GM11168 (cell line): ENCODE measurements at regions not wholly inside any gene's neighbourhood (a gene's known extent, or its start where the extent isn't known, plus 50 kb on each side); places are given as distances from the start of the nearest gene placed in this dataset.
"Not testable (repeated sequence)": the region's sequence is repeated elsewhere in the genome, so short reads cannot be mapped to it uniquely, and the experiment has no call there.

Source experiments
- in situ Hi-C: fragments of 300-500 bp; cut with MboI; formaldehyde crosslinking; loops from one replicate; pipeline ENCODE4 v1.12.0; 2022; ENCODE audit warnings: low sequenced_read_pairs; ENCODE audit not compliant: unreplicated experiment

DNA sequence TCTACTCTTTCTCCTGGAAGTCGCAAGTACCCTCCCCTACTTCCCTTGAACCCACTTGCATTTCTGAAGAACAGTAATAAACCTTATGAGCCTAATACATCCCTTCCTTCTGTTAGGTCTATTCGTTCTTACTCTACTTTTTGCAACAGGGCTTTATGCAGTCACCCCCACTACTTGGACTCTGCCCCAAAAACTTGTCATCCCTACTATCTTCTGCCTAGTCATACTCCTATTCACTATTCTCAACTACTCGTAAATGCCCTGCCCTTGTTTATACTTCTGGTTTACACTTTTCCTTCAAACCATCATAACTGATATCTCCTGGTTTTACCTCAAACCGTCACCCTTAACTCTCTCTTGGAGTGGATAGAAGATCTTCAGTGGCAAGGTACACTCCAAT is 55.2 kb upstream of the SLIT2 start:
- in situ Hi-C loops = no loop called here

DNA sequence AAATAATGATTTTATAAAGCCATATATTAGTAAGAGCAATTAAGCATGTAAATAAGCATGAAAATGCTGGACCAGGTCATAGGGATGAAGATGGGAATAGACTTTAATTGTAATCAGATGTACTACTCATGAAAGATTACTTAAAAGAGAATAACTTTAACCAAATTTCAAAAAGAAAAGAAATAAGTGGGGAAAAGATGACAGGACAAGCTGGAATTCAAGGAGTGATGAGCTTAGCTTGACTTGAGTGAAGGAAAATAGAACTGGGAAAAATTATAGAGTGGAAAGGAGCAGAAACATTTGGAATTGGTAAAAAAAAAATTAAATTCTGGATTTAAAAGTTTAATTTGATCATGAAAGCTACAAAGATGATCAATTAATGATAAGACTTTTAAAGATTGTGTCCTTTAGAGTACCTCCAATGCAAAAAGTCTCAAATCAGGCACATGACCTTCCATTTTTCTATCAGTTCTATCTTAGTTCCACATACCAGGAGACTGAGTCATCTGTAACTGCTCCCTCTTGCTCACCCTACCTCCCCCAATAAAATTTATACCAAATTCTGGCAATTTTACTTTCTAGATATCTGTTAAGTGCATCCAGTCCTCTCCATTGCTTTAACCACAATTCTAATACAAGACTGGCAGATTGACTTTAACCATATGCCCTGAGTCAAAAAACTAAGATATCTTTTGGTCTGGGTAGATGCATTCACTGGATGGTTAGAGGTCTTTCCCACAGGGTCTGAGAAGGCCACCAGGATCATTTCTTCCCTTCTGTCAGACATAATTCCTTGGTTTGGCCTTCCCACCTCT is 56.4 kb upstream of the SLIT2 start:
- in situ Hi-C loops = no loop called here

DNA sequence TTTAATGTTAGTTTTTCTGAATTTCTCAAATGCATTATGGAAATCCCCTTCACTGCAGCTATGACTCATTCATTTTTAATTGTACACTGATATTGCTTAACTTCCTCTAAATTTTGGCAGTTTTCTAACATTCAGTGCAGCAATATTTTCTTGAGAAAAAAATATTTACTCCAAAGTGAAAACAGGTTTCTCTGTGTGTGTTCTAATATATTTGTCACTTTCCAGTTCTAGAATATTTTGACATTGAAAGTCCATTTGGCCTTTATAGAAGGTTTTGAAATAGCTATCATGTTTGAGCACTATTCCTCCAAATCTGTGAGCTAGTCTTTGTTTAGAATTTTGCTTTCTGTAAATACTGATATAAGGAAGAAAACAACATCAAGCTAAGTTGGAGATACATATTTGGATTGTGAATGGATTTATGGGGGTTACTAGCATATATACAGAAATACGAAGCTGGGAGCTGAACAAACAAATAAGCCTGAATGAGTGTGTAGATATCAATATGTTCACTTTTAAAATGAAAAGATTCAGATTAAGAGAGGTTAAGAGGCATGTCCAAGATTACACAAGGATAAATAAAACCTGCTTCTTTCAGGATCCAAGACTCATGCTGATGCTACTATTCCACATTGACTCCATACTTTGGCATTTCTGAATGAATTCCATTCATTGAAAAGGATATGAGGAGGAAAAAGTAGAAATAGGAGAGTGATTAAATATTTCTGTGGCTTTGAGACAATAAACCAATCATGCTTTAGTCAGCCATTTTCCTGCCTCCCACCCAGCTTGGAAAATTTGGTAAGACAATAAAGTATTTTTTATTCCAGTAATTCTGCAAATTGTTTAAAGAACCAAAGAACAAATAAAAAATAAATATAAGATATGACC is 57.3 kb upstream of the SLIT2 start:
- in situ Hi-C loops = no loop called here

DNA sequence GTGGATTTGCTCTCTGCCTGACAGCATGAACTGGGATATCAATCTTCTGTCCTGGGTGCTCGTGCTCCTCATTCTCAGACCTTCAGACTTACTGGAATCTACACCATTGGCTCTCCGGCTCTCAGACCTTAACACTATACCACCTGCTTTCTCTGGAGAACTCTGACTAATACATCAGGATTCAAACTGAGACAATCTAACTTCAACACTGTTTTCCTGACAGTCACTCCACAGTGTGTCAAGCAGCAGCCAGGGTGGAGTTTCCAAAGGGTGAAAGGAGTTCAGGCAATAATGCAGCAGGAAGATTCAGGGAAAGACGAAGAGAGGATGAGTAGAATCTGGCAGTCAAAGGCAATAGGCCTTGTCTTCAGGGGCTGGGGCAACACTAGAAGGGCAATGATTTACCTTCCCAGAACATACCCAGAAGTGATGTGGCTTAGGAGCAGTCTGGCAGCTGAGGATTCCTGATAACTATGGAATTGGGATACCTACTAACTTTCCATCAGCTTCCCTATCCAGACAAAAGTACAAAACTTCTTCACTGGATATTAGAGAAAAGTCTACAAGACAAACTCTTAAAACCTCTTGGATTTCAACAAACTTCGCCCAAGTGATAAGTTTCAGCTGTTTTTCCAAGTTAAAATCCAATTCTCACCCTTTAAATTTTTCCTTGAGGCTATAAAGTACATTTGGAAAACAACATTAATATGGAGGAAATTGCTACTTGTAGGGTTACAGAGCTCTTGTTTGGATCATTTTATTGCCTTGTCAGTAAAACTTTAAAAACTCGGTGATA is 58.4 kb upstream of the SLIT2 start:
- in situ Hi-C loops = no loop called here

DNA sequence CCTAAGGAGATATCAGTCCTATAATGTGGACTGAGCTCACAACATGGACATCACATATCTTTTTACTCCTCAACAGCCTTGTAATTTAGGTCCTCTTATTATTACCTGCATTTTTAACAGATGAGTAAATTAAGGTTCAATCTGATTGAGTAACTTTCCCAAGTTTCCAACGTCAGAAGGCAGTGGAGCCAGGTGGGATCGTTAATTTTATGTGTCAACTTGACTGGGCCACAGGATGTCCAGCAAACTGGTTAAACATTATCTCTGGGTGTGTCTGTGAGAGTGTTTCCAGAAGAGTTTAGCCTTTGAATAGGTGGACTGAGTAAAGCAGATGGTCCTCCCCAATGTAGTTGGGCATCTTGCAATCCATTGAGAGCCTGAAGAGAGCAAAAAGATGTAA is 59.0 kb upstream of the SLIT2 start:
- in situ Hi-C loops = no loop called here

DNA sequence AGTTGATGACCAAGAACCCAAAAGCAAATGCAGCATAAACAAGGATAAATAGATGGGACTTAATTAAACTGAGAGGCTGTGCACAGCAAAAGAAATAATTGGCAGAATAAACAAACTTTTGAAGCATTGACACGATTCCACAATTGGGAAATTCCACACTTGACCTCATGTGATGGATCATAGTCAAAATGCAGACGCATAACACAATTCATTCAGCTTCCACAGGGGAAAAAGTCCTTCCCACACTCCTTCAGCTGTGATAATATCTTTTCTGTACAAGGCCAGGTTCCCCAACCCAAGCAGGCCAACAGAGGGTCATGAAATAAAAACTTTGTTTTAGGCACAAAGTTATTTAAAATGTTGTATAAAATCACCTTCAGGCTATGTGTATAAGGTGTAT is 66.6 kb upstream of the SLIT2 start:
- in situ Hi-C loops = no loop called here

DNA sequence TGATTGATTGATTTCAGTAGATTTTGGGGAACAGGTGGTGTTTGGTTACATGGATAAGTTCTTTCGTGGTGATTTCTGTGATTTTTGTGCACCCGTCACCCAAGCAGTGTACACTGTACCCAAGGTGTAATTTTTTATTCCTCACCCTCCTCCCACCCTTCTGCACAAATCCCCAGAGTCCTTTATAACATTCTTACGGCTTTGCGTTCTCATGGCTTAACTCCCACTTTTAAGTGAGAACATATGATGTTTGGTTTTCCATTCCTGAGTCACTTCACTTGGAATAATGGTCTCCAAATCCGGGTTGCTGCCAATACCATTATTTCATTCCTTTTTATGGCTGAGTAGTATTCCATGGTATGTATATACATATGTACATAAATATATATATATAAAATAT is 68.6 kb upstream of the SLIT2 start:
- in situ Hi-C loops = not testable (repeated sequence)

DNA sequence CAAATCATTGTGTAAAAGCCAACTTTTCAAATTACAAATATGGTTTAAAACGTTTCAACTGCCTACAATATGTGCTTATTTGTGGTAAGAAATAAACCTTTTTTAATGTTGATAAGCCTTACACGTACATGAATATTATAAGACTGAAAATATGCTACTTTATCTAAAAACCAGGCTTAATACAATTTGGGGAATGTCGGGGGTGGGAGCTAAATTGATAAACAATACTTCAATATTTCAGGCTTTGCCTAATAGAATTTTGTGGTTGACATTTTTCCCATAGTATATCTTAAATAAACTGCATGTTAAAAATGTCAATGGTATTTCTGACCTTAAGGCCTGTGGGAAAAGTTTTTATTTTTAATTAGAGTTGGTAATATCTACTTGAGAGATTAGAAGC is 69.8 kb upstream of the SLIT2 start:
- in situ Hi-C loops = no loop called here

DNA sequence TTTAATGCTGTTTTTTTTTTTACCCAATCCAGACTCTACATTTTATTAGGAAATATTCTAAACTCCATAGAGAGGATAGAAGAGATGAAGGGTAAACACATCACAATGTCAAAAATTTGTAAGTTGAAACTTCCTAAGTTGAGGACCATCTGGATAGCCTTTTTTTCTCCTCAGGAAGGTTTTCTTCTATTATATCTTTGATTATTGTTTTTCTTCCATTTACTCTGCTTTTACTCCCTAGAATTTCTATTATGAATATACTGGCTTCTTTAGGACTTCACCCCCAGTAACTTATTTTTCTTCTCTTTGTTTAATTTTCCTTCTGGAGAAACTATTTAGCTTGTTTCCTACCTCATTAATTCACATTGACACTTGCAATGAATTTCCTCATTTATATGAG is 71.2 kb upstream of the SLIT2 start:
- in situ Hi-C loops = no loop called here

DNA sequence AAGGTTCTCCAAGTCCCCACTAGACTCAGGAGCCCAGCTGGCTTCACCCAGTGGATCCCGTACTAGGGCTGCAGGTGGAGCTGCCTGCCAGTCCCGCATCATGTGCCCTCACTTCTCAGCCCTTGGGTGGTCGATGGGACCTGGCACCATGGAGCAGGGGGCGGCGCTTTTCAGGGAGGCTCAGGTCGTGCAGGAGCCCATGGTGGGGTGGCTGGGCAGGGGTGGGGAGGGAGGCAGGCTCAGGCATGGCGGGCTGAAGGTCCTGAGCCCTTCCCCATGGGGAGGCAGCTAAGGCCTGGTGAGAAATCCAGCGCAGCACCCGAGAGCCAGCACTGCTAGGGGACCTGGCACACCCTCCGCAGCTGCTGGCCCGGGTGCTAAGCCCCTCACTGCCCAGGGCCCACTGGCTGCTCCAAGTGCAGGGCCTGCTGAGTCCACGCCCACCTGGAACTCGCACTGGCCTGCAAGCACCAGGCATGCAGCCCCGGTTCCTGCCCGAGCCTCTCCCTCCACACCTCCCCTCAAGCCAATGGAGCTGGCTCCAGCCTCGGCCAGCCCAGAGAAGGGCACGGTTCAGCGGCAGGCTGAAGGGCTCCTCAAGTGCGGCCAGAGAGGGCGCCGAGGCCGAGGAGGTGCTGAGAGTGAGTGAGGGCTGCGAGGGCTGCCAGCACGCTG is 72.7 kb upstream of the SLIT2 start:
- in situ Hi-C loops = no loop called here

DNA sequence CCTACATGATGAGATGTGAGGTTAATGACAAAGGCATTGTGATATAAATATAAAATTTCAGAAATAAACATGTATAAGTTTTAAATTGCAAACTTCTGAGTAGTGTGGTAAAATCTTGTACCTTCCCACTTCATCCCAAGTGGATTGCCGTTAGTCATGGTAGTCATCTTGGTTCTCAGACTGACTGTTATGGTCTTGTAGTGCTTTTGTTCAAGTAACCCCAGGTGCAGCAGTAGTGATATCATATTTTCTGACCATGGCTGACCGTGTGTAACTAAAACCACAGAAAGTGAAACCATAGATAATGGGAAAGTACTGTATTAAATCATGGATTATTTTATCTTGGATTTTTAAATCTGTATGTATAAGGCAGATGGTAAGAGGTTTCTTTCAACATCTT is 74.8 kb upstream of the SLIT2 start:
- in situ Hi-C loops = no loop called here

DNA sequence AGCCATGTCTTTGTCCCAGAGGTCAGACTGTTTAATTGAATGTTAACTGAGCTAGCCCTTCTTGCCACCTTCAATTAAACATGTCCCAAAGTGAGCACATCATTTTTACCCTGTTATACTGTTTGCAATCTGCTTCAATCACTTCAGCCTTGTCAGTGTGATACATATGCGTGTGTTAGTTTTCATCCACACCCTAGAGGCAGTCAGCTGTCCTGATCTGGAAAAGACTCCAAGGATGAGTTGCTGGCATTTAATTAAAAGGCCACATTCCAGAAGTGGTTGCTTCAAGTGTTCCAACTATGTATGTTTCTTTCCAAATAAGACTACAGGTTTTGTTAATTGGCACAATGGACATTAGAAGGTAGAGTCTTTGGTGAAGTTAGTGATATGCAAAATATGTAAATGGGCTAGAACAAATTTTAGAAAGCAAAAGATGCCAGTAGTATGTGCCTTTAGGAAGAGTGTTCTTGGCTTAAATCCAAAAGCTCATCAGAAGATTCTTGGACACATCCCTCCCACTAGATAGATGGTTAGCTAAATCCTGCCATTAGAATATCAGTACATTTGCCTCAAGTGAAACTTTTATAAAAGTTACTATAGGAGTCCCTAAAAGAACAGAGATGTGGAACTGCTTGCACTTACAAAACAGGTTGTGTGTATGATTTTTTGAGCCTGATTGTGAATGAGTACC is 79.5 kb upstream of the SLIT2 start:
- in situ Hi-C loops = no loop called here

DNA sequence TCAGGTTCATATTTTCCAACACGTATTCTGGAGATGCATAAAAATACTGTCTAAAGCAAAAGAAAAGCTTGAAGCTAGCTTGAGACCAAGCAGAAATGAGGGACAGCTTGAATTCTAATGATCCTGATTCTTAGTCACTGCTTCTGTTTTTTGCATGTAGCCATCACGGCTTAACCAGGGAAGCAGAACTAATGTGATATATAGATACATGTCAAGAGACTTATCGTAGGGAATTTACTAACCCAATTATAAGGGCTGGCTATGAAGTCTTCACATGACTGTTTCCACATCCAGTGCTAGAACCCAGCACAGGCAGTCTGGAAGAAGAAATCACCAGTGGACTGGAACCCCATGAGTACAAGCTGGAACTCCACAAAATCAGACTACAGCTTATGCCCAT is 85.2 kb upstream of the SLIT2 start:
- in situ Hi-C loops = no loop called here

DNA sequence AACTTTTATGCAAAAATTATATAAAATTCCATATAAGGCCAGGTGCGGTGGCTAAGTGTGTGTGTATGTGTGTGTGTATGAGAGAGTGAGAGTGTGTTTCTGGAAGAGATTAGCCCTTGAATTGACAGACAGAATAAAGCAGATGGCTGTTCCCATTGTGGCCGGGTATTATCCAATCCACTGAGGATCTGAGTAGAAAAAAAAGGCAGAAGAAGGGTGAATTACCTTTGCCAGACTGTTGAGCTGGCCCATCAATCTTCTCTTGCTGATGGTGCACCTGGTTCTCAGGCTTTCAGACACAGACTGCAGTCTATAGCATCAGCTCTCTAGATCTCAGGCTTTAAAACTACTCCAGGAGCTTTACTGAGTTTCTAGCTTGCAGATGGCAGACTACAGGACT is 92.2 kb upstream of the SLIT2 start:
- in situ Hi-C loops = no loop called here

DNA sequence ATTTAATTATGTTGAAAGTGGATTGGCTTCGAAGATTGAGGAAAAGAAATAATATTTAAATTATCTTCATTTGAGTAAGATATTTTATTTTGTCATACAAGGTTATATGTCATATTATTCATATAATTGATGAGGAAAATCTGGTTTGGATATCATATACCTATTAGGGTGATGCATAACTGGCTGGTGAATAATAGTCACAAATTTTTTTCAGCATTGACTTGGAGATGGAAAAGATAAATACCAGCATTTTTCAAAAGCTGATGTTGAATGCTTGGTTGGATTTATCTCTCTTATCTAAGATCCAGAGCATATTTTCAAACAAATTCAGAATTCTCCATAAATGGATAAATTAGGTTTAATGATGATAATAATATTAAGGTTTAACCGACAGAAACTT is 93.5 kb upstream of the SLIT2 start:
- in situ Hi-C loops = no loop called here

DNA sequence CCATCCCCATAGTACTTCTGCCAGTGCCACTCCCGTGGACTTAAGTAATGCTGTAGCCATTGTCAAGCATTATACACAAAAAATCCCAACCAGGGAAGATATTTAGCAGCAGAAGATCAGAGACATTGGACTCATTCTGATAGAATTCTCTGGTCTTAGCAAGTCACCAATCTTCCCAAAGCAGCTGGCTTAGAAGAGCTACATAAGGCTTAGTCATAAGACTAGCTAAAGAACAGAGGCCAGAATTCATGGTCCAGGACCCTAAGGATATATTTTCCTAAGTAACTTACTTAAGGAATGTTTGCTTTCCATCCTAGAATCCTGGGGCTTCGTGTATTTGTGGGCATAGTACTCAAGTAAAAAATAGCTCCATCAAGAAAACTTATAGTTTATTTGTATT is 100.3 kb upstream of the SLIT2 start:
- in situ Hi-C loops = no loop called here

DNA sequence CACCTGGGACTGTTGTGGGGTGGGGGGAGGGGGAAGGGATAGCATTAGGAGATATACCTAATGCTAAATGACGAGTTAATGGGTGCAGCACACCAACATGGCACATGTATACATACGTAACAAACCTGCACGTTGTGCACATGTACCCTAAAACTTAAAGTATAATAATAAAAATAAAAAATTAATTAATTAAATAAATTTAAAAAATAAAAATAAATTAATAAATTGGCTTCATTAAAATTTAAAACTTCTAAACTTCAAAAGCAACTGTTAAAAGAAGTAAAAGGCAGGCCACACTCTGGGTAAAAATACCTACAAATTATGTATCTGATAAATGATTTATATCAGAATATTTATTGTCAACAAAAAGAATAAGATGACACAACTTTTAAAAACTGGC is 102.6 kb upstream of the SLIT2 start:
- in situ Hi-C loops = not testable (repeated sequence)

DNA sequence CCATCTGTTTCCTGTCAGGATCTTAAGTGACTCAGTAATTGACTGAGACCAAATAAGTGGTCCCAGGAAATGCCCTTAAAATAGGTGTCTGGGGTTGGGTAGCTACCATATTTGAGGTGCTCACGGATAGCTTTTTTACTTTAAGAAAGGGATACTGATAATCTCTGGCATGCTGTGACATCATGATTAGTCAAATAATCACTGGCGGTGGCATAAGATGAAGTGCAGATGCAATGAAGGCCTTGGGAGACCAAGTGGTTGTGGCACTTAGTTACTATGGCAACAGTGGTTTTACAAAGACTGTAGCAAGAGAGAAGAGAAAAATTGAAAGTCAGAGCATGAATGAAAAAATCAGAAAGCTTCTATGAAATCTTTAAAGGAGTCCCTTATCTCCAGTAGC is 114.5 kb upstream of the SLIT2 start:
- in situ Hi-C loops = no loop called here

DNA sequence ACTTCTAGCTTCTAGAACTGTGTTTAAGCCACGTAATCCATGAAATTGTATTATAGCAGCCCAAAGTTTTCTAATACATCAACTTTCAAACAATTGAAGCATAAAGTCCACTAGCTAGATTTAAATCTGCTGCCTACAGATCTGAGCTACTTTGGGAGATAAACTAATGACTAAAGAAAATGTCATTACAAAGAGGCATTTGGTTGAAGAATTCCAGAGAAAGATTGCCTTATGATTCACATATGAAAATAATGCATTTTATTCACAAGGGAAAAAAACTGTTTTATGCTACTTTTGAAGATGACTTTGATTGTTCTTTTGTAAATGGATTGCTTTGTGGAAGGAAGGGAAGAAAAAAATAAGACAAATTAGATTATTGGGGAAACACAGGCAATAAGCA is 124.1 kb upstream of the SLIT2 start:
- in situ Hi-C loops = no loop called here

DNA sequence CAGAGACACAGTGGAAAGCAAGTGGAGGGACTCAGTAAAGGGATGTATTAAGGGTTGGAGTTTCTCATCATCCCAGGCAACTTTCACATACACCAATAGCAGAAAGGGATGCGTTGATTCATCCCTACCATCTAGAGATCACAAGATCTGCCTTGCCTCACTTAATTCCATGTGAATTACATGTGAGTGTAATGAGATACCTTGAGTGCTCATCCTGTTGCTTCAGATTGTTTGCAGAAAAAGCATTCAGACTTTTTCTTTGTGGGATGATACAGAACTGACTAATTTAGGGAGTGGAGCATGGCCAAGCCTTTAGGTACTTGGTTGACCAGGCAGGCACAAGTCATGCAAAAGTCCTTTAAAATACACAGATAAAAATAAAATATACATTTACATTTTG is 124.8 kb upstream of the SLIT2 start:
- in situ Hi-C loops = no loop called here
